A673 (cell line): ENCODE measurements at regions not wholly inside any gene's neighbourhood (a gene's known extent, or its start where the extent isn't known, plus 50 kb on each side); places are given as distances from the start of the nearest gene placed in this dataset.

Source experiments
- BruUV-seq: library from RNA; stranded (reverse); fragments of 400-500 nt; replicated peaks from 2 replicates; lab custom pipeline; 2021; lab: Mats Ljungman, UMichigan
- CTCF ChIA-PET: fragments of 300-600 bp; sonication (Branson Sonifier 250); formaldehyde crosslinking; loops from one replicate; lab custom pipeline; 2022; ENCODE audit warnings: antibody characterized with exemption; lab: Charles Lee
- POLR2A ChIA-PET: fragments of 300-600 bp; sonication (Branson Sonifier 250); formaldehyde crosslinking; loops from one replicate; lab custom pipeline; 2022; ENCODE audit warnings: antibody characterized with exemption; ENCODE audit not compliant: low non-redundant PET; lab: Charles Lee
- DNase-seq: peaks from one replicate; pipeline ENCODE4 v3.0.0-alpha.2; 2015; ENCODE audit warnings: low spot score
- H3K27ac ChIP-seq: fragments of 200-600 bp; sonication (generic); 2 replicates; pipeline ENCODE4 v1.5.1; 2016; ENCODE audit warnings: mixed run types, low read depth, mild to moderate bottlenecking, mixed read lengths, antibody characterized with exemption, low read length; ENCODE audit not compliant: poor library complexity, severe bottlenecking
- H3K27me3 ChIP-seq: fragments of 200-600 bp; sonication (generic); replicated peaks from 2 replicates; pipeline ENCODE4 v1.6.1; 2017; ENCODE audit warnings: mixed run types, low read depth, mild to moderate bottlenecking, mixed read lengths, antibody characterized with exemption, low read length; ENCODE audit not compliant: insufficient read depth, poor library complexity
- H3K36me3 ChIP-seq: fragments of 200-600 bp; sonication (generic); 2 replicates; pipeline ENCODE4 v1.6.1; 2016; ENCODE audit warnings: mixed run types, mild to moderate bottlenecking, mixed read lengths, antibody characterized with exemption, low read length; ENCODE audit not compliant: insufficient read depth, poor library complexity, severe bottlenecking
- H3K4me1 ChIP-seq: fragments of 200-600 bp; sonication (generic); 2 replicates; pipeline ENCODE4 v1.6.1; 2017; ENCODE audit warnings: mixed run types, mild to moderate bottlenecking, mixed read lengths, antibody characterized with exemption, low read length; ENCODE audit not compliant: insufficient read depth, poor library complexity, severe bottlenecking
- H3K4me3 ChIP-seq: fragments of 200-600 bp; sonication (generic); 2 replicates; pipeline ENCODE4 v1.5.1; 2016; ENCODE audit warnings: low read depth, mixed run types, mild to moderate bottlenecking, mixed read lengths, low read length; ENCODE audit not compliant: poor library complexity, severe bottlenecking
- H3K9me3 ChIP-seq: fragments of 200-600 bp; sonication (generic); 2 replicates; pipeline ENCODE4 v1.6.1; 2016; ENCODE audit warnings: mixed run types, low read depth, mild to moderate bottlenecking, mixed read lengths, antibody characterized with exemption, low read length; ENCODE audit not compliant: poor library complexity, severe bottlenecking
- CTCF ChIP-seq: fragments of 300-800, 200-600 bp; sonication (generic); conservative IDR thresholded peaks from 2 replicates; pipeline ENCODE4 v1.5.1; 2017; ENCODE audit warnings: low read depth, mild to moderate bottlenecking, antibody characterized with exemption, low read length, moderate library complexity, mixed read lengths
- EZH2 ChIP-seq: fragments of 200-600 bp; sonication (generic); IDR thresholded peaks from 2 replicates; pipeline ENCODE4 v1.6.1; 2017; ENCODE audit warnings: borderline replicate concordance, low read depth, mild to moderate bottlenecking, mixed read lengths, antibody characterized with exemption, low read length; ENCODE audit not compliant: poor library complexity, severe bottlenecking
- intact Hi-C: fragments of 100-400 bp; cut with micrococcal nuclease; formaldehyde crosslinking; loops from one replicate; pipeline ENCODE4 v1.10.0; 2022; ENCODE audit not compliant: unreplicated experiment

GRCh38 chr1:55400508-55400907, 185.3 kb upstream of the USP24 start:
- CTCF ChIA-PET: no interaction called here
- BruUV-seq: no TSS peak

GRCh38 chr1:55399346-55399745, 184.2 kb upstream of the USP24 start:
- H3K4me3 ChIP-seq: no peak overlapping the region
- peaks cover 48% of the 10 kb centered on the region for H3K27me3 ChIP-seq
- no peak for TF ChIP-seq CTCF
- TF ChIP-seq EZH2: no peak
- intact Hi-C loops: no loop called here
- no TSS peak for BruUV-seq
- H3K4me1 ChIP-seq: no peaks in the 10 kb centered on the region
- DNase-seq: no peak
- no peak overlapping the region for H3K27ac ChIP-seq
- H3K9me3 ChIP-seq: no peaks in the 10 kb centered on the region
- H3K36me3 ChIP-seq: no peaks in the 10 kb centered on the region
- ChIA-PET CTCF (no interaction called here), POLR2A (no interaction called here)

More at GRCh38 chr1:55400508-55400907, 185.3 kb upstream of the USP24 start:
- no peak for DNase-seq
- Histone ChIP-seq H3K36me3 (no peaks in the 10 kb centered on the region), H3K4me1 (no peaks in the 10 kb centered on the region), H3K4me3 (no peak overlapping the region), H3K27ac (no peak overlapping the region), H3K27me3 (peaks cover 47% of the 10 kb centered on the region), H3K9me3 (no peaks in the 10 kb centered on the region)
- POLR2A ChIA-PET: no interaction called here
- TF ChIP-seq CTCF (no peak), EZH2 (no peak)
- intact Hi-C loops: no loop called here

GRCh38 chr1:55396381-55396891, 181.3 kb upstream of the USP24 start:
- intact Hi-C loops: no loop called here
- no peak overlapping the region for H3K4me3 ChIP-seq
- DNase-seq: no peak
- CTCF ChIA-PET: interaction anchor here (0.7 kb wide), 1 partner anchor 18 kb away, joined by 3 read pairs; no protein-coding TSS in a partner anchor
- no TSS peak for BruUV-seq
- H3K36me3 ChIP-seq: no peaks in the 10 kb centered on the region
- POLR2A ChIA-PET: no interaction called here
- no peak overlapping the region for H3K27ac ChIP-seq
- peaks cover 41% of the 10 kb centered on the region for H3K27me3 ChIP-seq
- no peaks in the 10 kb centered on the region for H3K4me1 ChIP-seq
- no peaks in the 10 kb centered on the region for H3K9me3 ChIP-seq
- TF ChIP-seq CTCF (no peak), EZH2 (no peak)
